Glomerular visceral epithelial cell (primary cell): ENCODE measurements at regions not wholly inside any gene's neighbourhood (a gene's known extent, or its start where the extent isn't known, plus 50 kb on each side); places are given as distances from the start of the nearest gene placed in this dataset.
"Not testable (repeated sequence)": the region's sequence is repeated elsewhere in the genome, so short reads cannot be mapped to it uniquely, and the experiment has no call there.

Experiments
- DNase-seq: peaks from one replicate; pipeline ENCODE4 v3.0.0-alpha.2; 2016; ENCODE audit errors: extremely low spot score

- no peak for DNase-seq
Observed at GRCh38 chr1:164154622-164155021, 404.4 kb upstream of the PBX1 start.

GRCh38 chr1:164155347-164155746, 403.6 kb upstream of the PBX1 start:
- DNase-seq, result no peak

- no peak for DNase-seq
Observed at GRCh38 chr1:164163289-164163849, 395.6 kb upstream of the PBX1 start.

GRCh38 chr1:164165466-164165865, 393.5 kb upstream of the PBX1 start:
- DNase-seq, result no peak

- not testable (repeated sequence) for DNase-seq
Observed at GRCh38 chr1:164166454-164166853, 392.5 kb upstream of the PBX1 start.

GRCh38 chr1:164177118-164177517, 381.9 kb upstream of the PBX1 start:
- DNase-seq, result no peak

- DNase-seq, result no peak
Observed at GRCh38 chr1:164180824-164181223, 378.2 kb upstream of the PBX1 start.

- no peak for DNase-seq
Observed at GRCh38 chr1:164183854-164184635, 374.9 kb upstream of the PBX1 start.

- DNase-seq, result no peak
Observed at GRCh38 chr1:164186881-164187280, 372.1 kb upstream of the PBX1 start.

- DNase-seq, result no peak
Observed at GRCh38 chr1:164188497-164188896, 370.5 kb upstream of the PBX1 start.

GRCh38 chr1:164191191-164191590, 367.8 kb upstream of the PBX1 start:
- no peak for DNase-seq

- DNase-seq, result no peak
Observed at GRCh38 chr1:164210211-164210739, 348.7 kb upstream of the PBX1 start.

GRCh38 chr1:164223378-164223777, 335.6 kb upstream of the PBX1 start:
- DNase-seq, result no peak

- DNase-seq, result no peak
Observed at GRCh38 chr1:164225011-164225410, 334.0 kb upstream of the PBX1 start.

GRCh38 chr1:164226977-164227376, 332.0 kb upstream of the PBX1 start:
- DNase-seq, result no peak

GRCh38 chr1:164228928-164229327, 330.1 kb upstream of the PBX1 start:
- no peak for DNase-seq

- DNase-seq, result no peak
Observed at GRCh38 chr1:164233149-164233548, 325.8 kb upstream of the PBX1 start.

- no peak for DNase-seq
Observed at GRCh38 chr1:164240081-164240480, 318.9 kb upstream of the PBX1 start.

- no peak for DNase-seq
Observed at GRCh38 chr1:164250365-164250764, 308.6 kb upstream of the PBX1 start.

GRCh38 chr1:164256456-164256855, 302.5 kb upstream of the PBX1 start:
- no peak for DNase-seq

GRCh38 chr1:164261691-164262240, 297.2 kb upstream of the PBX1 start:
- no peak for DNase-seq

- DNase-seq, result no peak
Observed at GRCh38 chr1:164263540-164263939, 295.4 kb upstream of the PBX1 start.

GRCh38 chr1:164265232-164265631, 293.8 kb upstream of the PBX1 start:
- no peak for DNase-seq
